Bronchial epithelial cell (primary cell): ENCODE measurements at regions not wholly inside any gene's neighbourhood (a gene's known extent, or its start where the extent isn't known, plus 50 kb on each side); places are given as distances from the start of the nearest gene placed in this dataset.

Experiments used
- DNase-seq: peaks from one replicate; pipeline ENCODE4 v3.0.0-alpha.2; 2010; ENCODE audit warnings: low read depth
- FAIRE-seq: peaks from 2 replicates; lab custom pipeline; 2011; peaks lifted over from hg19 to GRCh38; lab: Jason Lieb, UNC
- H3K27me3 ChIP-seq: 2 replicates; pipeline ENCODE4 v1.5.1; 2011; ENCODE audit warnings: low read length; ENCODE audit not compliant: control insufficient read depth, insufficient read depth
- H3K36me3 ChIP-seq: 2 replicates; pipeline ENCODE4 v1.5.1; 2011; ENCODE audit warnings: low read length; ENCODE audit not compliant: control insufficient read depth, insufficient read depth
- H3K4me3 ChIP-seq: 2 replicates; pipeline ENCODE4 v1.5.1; 2011; ENCODE audit warnings: mild to moderate bottlenecking, low read depth, low read length, control low read depth
- TF ChIP-seq, protein P1 (sequence below): IDR thresholded peaks from 2 replicates; pipeline ENCODE4 v1.5.1; 2011; ENCODE audit warnings: mild to moderate bottlenecking, moderate library complexity, low read length, control low read depth, inconsistent platforms; ENCODE audit not compliant: insufficient read depth, severe bottlenecking

DNA sequence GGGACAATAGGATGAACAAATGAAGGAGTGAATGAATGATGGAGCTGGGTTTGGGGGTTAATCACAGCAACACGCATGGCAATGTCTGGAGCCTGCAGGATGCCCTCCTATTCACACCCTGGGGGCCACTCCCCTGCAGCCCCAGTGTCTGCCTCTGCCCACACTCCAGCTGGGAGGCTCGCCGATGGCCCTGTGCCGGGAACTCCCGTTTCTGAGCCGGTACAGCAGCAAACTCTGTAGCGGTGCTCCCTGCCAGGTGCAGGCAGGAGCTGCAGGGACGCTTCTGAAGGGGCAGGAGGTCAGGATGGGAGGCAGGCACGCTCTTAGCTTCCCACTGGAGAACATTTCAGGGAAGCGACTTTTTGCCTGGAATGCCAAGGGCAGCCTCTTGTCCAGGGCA, 55.4 kb upstream of the NCOR2 start:
- no peaks in the 10 kb centered on the region for H3K27me3 ChIP-seq
- DNase-seq (no peak), FAIRE-seq (no peak)
- no peak overlapping the region for H3K4me3 ChIP-seq
- TF ChIP-seq, protein P1, sequence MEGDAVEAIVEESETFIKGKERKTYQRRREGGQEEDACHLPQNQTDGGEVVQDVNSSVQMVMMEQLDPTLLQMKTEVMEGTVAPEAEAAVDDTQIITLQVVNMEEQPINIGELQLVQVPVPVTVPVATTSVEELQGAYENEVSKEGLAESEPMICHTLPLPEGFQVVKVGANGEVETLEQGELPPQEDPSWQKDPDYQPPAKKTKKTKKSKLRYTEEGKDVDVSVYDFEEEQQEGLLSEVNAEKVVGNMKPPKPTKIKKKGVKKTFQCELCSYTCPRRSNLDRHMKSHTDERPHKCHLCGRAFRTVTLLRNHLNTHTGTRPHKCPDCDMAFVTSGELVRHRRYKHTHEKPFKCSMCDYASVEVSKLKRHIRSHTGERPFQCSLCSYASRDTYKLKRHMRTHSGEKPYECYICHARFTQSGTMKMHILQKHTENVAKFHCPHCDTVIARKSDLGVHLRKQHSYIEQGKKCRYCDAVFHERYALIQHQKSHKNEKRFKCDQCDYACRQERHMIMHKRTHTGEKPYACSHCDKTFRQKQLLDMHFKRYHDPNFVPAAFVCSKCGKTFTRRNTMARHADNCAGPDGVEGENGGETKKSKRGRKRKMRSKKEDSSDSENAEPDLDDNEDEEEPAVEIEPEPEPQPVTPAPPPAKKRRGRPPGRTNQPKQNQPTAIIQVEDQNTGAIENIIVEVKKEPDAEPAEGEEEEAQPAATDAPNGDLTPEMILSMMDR, result no peak
- no peaks in the 10 kb centered on the region for H3K36me3 ChIP-seq

DNA sequence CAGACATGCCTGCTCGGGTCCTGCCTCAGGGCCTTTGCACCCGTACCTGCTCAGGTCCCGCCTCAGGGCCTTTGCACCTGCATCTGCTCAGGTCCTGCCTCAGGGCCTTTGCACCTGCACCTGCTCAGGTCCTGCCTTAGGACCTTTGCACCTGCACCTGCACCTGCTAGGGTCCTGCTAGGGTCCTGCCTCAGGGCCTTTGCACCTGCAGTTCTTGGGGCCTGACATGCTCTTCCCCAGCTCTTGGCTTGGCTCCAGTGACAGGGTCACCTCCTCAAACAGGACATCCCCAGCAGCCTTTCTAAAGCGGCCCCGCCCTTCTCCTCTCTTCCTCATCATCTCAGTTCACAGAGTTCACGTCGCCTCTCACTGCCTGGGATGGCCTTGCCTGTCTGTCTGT, 54.9 kb upstream of the NCOR2 start:
- Histone ChIP-seq H3K36me3 (no peaks in the 10 kb centered on the region), H3K4me3 (no peak overlapping the region), H3K27me3 (no peaks in the 10 kb centered on the region)
- FAIRE-seq, result no peak
- TF ChIP-seq, protein P1, result no peak
- DNase-seq, result no peak

DNA sequence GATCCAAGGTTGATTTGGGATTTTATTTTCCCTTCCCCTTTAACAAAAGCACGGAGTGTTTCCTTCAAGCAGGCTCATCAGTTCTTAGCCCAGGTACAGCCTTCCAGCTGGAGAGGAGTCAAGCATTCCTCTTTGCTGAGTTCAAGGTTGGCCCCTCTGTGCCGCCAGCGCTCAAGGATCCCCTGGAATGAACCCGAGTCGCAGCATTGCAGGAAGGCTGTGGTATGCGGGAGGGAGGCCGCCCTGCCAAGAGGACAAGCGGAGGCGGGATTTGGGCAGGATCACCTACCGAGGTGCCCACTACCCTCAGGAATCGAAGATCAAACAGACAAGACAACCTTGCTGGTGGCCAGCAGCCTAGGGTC, 53.9 kb upstream of the NCOR2 start:
- FAIRE-seq, result no peak
- Histone ChIP-seq H3K27me3 (no peaks in the 10 kb centered on the region), H3K36me3 (no peaks in the 10 kb centered on the region), H3K4me3 (no peak overlapping the region)
- TF ChIP-seq, protein P1, result no peak
- no peak for DNase-seq

DNA sequence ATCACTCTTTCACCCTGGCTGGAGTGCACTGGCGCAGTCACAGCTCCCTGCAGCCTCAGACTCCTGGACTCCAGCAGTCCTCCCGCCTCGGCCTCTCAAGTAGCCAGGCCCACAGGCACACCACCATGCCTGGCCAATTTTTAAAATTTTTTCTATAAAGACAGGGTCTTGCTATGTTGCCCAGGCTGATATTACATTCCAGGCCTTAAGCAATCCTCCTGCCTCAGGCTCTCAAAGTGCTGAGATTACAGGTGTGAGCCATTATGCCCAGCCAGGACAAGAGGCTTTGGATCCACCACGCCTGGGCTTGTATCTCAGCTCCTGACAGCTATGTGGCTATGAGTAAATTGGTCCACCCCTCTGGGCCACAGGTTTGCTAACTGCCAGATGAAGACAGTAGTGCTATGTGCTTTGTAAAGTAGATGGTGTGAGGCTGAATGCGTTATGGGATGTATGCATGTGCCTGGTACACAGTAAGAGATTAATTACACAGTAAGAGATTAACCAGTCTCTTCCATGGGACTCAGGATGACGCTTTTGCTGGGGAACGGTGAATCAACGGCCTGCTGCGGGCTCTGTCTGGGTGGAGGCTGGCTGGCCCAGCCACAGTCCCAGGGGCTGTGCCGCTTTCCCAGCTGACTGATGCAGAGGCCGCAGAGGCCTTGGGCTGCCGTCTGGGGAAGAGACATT, 53.3 kb upstream of the NCOR2 start:
- DNase-seq (peak; percentile 97), FAIRE-seq (peak; percentile 91)
- H3K27me3 ChIP-seq, result no peaks in the 10 kb centered on the region
- H3K4me3 ChIP-seq, result no peak overlapping the region
- TF ChIP-seq, protein P1, result no peak
- no peaks in the 10 kb centered on the region for H3K36me3 ChIP-seq

DNA sequence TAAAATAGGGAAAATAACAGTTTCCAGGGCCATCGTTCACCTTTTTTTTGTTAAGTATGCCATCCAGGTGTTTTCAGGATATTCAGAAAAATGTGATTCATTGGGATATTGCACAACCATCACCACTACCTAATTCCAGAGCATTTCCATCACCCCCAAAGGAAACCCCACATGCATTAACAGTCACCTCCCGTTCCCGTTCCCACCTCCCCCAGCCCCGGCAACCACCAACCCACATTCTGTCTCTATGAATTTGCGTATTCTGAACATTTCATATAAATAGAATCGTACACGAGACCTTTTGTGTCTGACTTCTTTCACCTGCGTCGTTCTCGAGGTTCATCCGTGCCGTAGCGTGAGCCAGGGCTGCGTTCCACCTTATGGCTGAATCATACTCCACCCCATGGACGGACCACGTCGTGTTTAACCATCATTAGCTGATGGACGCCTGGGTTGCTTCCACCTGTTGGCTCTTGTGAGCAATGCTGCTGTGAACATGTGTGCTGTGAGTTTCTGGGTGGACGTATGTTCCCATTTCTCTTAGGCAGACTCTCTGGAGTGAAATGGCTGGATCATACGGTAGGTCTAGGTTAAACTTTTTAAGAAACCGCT, 51.0 kb upstream of the NCOR2 start:
- TF ChIP-seq, protein P1, result no peak
- H3K36me3 ChIP-seq, result no peaks in the 10 kb centered on the region
- DNase-seq (peak; percentile 84), FAIRE-seq (no peak)
- no peaks in the 10 kb centered on the region for H3K27me3 ChIP-seq
- H3K4me3 ChIP-seq, result no peak overlapping the region

DNA sequence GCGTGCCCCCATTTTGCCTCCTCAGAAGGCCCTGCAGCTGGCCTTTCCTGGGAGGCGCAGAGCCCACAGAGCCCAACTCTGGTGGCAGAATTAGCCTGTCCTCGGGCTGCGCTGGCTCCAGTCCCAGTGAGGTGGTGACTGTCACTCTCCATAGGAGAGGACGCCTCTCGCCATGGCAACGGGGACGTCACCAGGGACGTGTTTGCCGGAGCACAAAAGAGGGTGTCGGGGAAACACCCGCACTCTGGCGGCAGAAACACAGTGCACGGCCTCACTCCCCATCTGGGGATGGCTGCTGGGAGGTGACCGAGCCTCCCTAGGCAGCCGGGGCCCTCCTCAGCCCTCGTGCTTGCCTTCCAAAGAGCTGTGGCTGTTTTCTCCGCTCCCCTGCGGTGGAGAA, 50.2 kb upstream of the NCOR2 start:
- TF ChIP-seq, protein P1, result no peak

More for the DNA sequence above, 50.2 kb upstream of the NCOR2 start:
- Histone ChIP-seq H3K36me3 (no peaks in the 10 kb centered on the region), H3K4me3 (no peak overlapping the region), H3K27me3 (no peaks in the 10 kb centered on the region)
- DNase-seq, result no peak
- FAIRE-seq, result no peak
